Peyer's patch (tissue), 4 donors: ENCODE measurements at regions not wholly inside any gene's neighbourhood (a gene's known extent, or its start where the extent isn't known, plus 50 kb on each side); places are given as distances from the start of the nearest gene placed in this dataset.

ENCODE experiments used
- POLR2A ChIP-seq, 2 donors: fragments of 450-650 bp; IDR thresholded peaks; one replicate each; pipeline ENCODE4 v1.5.1; 2017; ENCODE audit warnings: antibody characterized with exemption in 2 of 2, mild to moderate bottlenecking in 2 of 2, moderate library complexity in 2 of 2
- TF ChIP-seq, protein P1 (sequence below), 6 experiments: fragments of 450-650 bp in 4 of 6; fragments of 200-600 bp in 2 of 6; sonication (generic) in 1 of 6; IDR thresholded peaks; one replicate each; pipeline ENCODE4 v1.5.1; 2017 to 2019; ENCODE audit warnings: antibody characterized with exemption in 6 of 6, mild to moderate bottlenecking in 3 of 6, moderate library complexity in 1 of 6

DNA sequence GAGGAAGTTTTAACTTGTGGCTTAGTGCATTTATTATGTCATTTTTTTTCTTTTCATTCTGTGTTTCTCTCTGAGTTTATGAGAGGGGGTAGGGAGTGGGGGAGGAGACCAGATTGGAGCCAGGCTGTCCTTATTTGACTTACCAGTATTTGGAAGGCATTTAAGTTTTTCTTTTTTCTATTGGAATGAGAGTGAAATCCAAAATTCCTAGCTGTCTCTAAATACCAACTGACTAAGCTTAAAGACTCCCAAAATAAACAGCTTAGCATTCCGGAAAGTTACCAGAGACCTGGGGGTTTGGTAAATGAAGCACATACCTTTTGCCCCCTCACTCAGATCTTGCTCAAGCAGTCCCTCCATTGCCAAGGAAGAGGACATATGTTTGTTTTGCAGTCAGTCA, 581.9 kb upstream of the BRINP1 start:
- TF ChIP-seq, protein P1, sequence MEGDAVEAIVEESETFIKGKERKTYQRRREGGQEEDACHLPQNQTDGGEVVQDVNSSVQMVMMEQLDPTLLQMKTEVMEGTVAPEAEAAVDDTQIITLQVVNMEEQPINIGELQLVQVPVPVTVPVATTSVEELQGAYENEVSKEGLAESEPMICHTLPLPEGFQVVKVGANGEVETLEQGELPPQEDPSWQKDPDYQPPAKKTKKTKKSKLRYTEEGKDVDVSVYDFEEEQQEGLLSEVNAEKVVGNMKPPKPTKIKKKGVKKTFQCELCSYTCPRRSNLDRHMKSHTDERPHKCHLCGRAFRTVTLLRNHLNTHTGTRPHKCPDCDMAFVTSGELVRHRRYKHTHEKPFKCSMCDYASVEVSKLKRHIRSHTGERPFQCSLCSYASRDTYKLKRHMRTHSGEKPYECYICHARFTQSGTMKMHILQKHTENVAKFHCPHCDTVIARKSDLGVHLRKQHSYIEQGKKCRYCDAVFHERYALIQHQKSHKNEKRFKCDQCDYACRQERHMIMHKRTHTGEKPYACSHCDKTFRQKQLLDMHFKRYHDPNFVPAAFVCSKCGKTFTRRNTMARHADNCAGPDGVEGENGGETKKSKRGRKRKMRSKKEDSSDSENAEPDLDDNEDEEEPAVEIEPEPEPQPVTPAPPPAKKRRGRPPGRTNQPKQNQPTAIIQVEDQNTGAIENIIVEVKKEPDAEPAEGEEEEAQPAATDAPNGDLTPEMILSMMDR (IDR thresholded peaks at IDR 0.05) = no peak
- no peak for TF ChIP-seq POLR2A (IDR thresholded peaks at IDR 0.05)
